Keratinocyte (primary cell): ENCODE measurements at regions not wholly inside any gene's neighbourhood (a gene's known extent, or its start where the extent isn't known, plus 50 kb on each side); places are given as distances from the start of the nearest gene placed in this dataset.

Experiments used
- CTCF ChIP-seq, 3 experiments: IDR thresholded peaks in 1 of 3; conservative IDR thresholded peaks in 1 of 3; optimal IDR thresholded peaks in 1 of 3; 2 replicates in 2 of 3; 3 replicates in 1 of 3; pipeline versions ENCODE3 to v1.5.1; 2011; ENCODE audit warnings: low read length in 3 of 3, mild to moderate bottlenecking in 3 of 3, moderate library complexity in 2 of 3, control low read depth in 1 of 3, inconsistent platforms in 1 of 3; ENCODE audit not compliant: insufficient read depth in 2 of 3; ENCODE audit errors: extremely low read depth in 1 of 3
- EZH2 ChIP-seq: IDR thresholded peaks from one replicate; pipeline ENCODE4 v1.6.1; 2012; ENCODE audit warnings: inconsistent platforms, mild to moderate bottlenecking, low read length, moderate library complexity

DNA sequence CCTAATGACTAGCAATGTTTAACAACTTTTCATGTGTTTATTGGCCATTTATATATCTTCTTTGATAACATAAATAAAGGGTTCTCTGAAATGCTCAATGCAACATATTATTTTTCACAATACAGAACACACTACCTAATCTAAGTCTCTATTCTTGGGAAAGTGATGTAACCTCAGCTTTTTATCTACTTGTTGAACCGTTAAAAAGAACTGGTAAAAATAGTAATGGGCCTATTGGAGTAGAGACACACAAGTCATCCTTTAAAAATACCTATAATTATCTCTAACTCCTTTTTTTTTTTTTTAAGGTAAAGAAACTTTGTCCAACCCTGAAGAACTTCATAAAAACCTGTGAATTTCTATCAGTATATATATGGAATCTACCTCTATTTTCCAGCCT, 1067.7 kb upstream of the CELF4 start:
- TF ChIP-seq CTCF (optimal IDR thresholded peaks at IDR 0.05 in 1 of 3, IDR thresholded peaks at IDR 0.05 in 1 of 3, conservative IDR thresholded peaks at IDR 0.05 in 1 of 3; ENCODE audit: extremely low read depth in 1 of 3, insufficient read depth in 2 of 3, low read length in 3 of 3) (no peak), EZH2 (no peak)
